A673 (cell line): ENCODE measurements at regions not wholly inside any gene's neighbourhood (a gene's known extent, or its start where the extent isn't known, plus 50 kb on each side); places are given as distances from the start of the nearest gene placed in this dataset.

Source experiments
- BruUV-seq: library from RNA; stranded (reverse); fragments of 400-500 nt; replicated peaks from 2 replicates; lab custom pipeline; 2021; lab: Mats Ljungman, UMichigan
- CTCF ChIA-PET: fragments of 300-600 bp; sonication (Branson Sonifier 250); formaldehyde crosslinking; loops from one replicate; lab custom pipeline; 2022; ENCODE audit warnings: antibody characterized with exemption; lab: Charles Lee
- POLR2A ChIA-PET: fragments of 300-600 bp; sonication (Branson Sonifier 250); formaldehyde crosslinking; loops from one replicate; lab custom pipeline; 2022; ENCODE audit warnings: antibody characterized with exemption; ENCODE audit not compliant: low non-redundant PET; lab: Charles Lee
- DNase-seq: peaks from one replicate; pipeline ENCODE4 v3.0.0-alpha.2; 2015; ENCODE audit warnings: low spot score
- H3K27ac ChIP-seq: fragments of 200-600 bp; sonication (generic); 2 replicates; pipeline ENCODE4 v1.5.1; 2016; ENCODE audit warnings: mixed run types, low read depth, mild to moderate bottlenecking, mixed read lengths, antibody characterized with exemption, low read length; ENCODE audit not compliant: poor library complexity, severe bottlenecking
- H3K27me3 ChIP-seq: fragments of 200-600 bp; sonication (generic); replicated peaks from 2 replicates; pipeline ENCODE4 v1.6.1; 2017; ENCODE audit warnings: mixed run types, low read depth, mild to moderate bottlenecking, mixed read lengths, antibody characterized with exemption, low read length; ENCODE audit not compliant: insufficient read depth, poor library complexity
- H3K36me3 ChIP-seq: fragments of 200-600 bp; sonication (generic); 2 replicates; pipeline ENCODE4 v1.6.1; 2016; ENCODE audit warnings: mixed run types, mild to moderate bottlenecking, mixed read lengths, antibody characterized with exemption, low read length; ENCODE audit not compliant: insufficient read depth, poor library complexity, severe bottlenecking
- H3K4me1 ChIP-seq: fragments of 200-600 bp; sonication (generic); 2 replicates; pipeline ENCODE4 v1.6.1; 2017; ENCODE audit warnings: mixed run types, mild to moderate bottlenecking, mixed read lengths, antibody characterized with exemption, low read length; ENCODE audit not compliant: insufficient read depth, poor library complexity, severe bottlenecking
- H3K4me3 ChIP-seq: fragments of 200-600 bp; sonication (generic); 2 replicates; pipeline ENCODE4 v1.5.1; 2016; ENCODE audit warnings: low read depth, mixed run types, mild to moderate bottlenecking, mixed read lengths, low read length; ENCODE audit not compliant: poor library complexity, severe bottlenecking
- H3K9me3 ChIP-seq: fragments of 200-600 bp; sonication (generic); 2 replicates; pipeline ENCODE4 v1.6.1; 2016; ENCODE audit warnings: mixed run types, low read depth, mild to moderate bottlenecking, mixed read lengths, antibody characterized with exemption, low read length; ENCODE audit not compliant: poor library complexity, severe bottlenecking
- EZH2 ChIP-seq: fragments of 200-600 bp; sonication (generic); IDR thresholded peaks from 2 replicates; pipeline ENCODE4 v1.6.1; 2017; ENCODE audit warnings: borderline replicate concordance, low read depth, mild to moderate bottlenecking, mixed read lengths, antibody characterized with exemption, low read length; ENCODE audit not compliant: poor library complexity, severe bottlenecking
- intact Hi-C: fragments of 100-400 bp; cut with micrococcal nuclease; formaldehyde crosslinking; loops from one replicate; pipeline ENCODE4 v1.10.0; 2022; ENCODE audit not compliant: unreplicated experiment
- TF ChIP-seq, protein P1 (sequence below): fragments of 300-800, 200-600 bp; sonication (generic); conservative IDR thresholded peaks from 2 replicates; pipeline ENCODE4 v1.5.1; 2017; ENCODE audit warnings: low read depth, mild to moderate bottlenecking, antibody characterized with exemption, low read length, moderate library complexity, mixed read lengths

DNA sequence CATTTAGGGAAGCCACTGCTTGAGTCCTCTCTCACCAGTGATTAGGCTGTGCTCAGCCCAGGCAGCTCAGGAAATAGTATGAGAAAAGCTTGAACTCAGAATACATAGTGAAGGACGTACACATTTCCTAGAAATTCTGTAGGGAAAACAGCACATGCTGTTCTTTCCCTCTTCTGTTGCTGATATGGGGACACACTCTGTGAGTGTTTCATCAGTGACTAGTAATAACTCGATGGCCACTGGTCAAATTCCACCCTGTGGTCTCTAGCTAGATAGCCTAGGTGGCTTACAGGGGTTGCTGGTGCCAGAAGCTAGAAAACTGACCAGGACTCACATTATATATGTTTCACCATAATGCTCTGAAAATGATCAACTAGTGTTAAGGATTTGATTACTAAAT lies 259.8 kb upstream of the SOX4 start:
- ChIA-PET CTCF (no interaction called here), POLR2A (no interaction called here)
- H3K27ac ChIP-seq = no peak overlapping the region
- H3K36me3 ChIP-seq = no peaks in the 10 kb centered on the region
- intact Hi-C loops = no loop called here
- no peaks in the 10 kb centered on the region for H3K9me3 ChIP-seq
- H3K4me3 ChIP-seq = no peak overlapping the region
- no TSS peak for BruUV-seq
- no peaks in the 10 kb centered on the region for H3K4me1 ChIP-seq
- no peak for DNase-seq
- TF ChIP-seq EZH2 = no peak
- TF ChIP-seq, protein P1, sequence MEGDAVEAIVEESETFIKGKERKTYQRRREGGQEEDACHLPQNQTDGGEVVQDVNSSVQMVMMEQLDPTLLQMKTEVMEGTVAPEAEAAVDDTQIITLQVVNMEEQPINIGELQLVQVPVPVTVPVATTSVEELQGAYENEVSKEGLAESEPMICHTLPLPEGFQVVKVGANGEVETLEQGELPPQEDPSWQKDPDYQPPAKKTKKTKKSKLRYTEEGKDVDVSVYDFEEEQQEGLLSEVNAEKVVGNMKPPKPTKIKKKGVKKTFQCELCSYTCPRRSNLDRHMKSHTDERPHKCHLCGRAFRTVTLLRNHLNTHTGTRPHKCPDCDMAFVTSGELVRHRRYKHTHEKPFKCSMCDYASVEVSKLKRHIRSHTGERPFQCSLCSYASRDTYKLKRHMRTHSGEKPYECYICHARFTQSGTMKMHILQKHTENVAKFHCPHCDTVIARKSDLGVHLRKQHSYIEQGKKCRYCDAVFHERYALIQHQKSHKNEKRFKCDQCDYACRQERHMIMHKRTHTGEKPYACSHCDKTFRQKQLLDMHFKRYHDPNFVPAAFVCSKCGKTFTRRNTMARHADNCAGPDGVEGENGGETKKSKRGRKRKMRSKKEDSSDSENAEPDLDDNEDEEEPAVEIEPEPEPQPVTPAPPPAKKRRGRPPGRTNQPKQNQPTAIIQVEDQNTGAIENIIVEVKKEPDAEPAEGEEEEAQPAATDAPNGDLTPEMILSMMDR = no peak
- H3K27me3 ChIP-seq = no peaks in the 10 kb centered on the region

DNA sequence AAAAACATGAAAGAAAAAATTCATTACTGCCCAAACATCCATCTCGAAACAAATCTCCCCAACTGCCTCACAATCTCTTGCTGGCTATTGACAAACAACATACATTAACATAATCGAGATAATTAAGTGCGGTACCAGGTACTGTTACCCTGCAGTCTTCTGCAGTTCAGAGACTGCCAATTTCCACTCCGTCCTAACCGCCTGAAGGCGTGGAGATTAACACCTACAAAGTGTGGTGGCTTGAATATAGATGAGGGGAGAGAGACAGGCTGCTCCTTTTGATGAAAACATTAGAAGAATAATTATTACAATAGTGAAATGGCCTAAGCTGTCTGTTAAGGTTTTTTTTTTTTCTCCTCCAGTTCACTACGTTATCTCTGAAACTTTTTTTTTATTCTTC lies 258.9 kb upstream of the SOX4 start:
- Histone ChIP-seq H3K9me3 (no peaks in the 10 kb centered on the region), H3K4me1 (no peaks in the 10 kb centered on the region), H3K27me3 (no peaks in the 10 kb centered on the region), H3K4me3 (no peak overlapping the region), H3K27ac (no peak overlapping the region), H3K36me3 (no peaks in the 10 kb centered on the region)
- ChIA-PET CTCF (no interaction called here), POLR2A (no interaction called here)
- intact Hi-C loops = no loop called here
- BruUV-seq = no TSS peak
- TF ChIP-seq, protein P1 = no peak
- TF ChIP-seq EZH2 = no peak
- DNase-seq = no peak

DNA sequence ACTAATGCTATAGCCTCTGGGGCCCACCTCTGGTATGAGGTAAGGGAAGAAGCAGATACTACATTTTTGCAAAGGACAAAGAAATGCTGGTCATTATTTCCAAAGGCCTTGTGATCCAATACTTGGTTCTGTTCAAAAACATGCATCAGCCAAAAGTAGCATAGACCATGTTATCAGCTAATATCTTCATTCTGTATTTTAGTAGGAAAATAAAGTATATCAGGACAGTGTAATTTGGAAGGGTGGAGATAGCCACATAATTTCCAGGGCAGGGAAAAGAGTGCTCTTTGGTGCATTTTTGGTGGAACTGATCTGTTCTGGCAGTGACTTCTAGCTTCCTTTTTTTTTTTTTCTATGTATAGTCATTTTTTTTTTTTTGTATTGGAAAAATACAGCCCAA lies 258.0 kb upstream of the SOX4 start:
- ChIA-PET CTCF (no interaction called here), POLR2A (no interaction called here)
- H3K9me3 ChIP-seq = no peaks in the 10 kb centered on the region
- no peaks in the 10 kb centered on the region for H3K27me3 ChIP-seq
- no peak overlapping the region for H3K27ac ChIP-seq
- TF ChIP-seq EZH2 = no peak
- TF ChIP-seq, protein P1 = no peak
- intact Hi-C loops = no loop called here
- H3K36me3 ChIP-seq = no peaks in the 10 kb centered on the region
- H3K4me3 ChIP-seq = no peak overlapping the region
- no peak for DNase-seq
- no peaks in the 10 kb centered on the region for H3K4me1 ChIP-seq
- no TSS peak for BruUV-seq
